Activated CD4-positive, alpha-beta T cell treated with anti-CD3 and anti-CD28 coated beads for 24 hours (primary cell): ENCODE measurements at regions not wholly inside any gene's neighbourhood (a gene's known extent, or its start where the extent isn't known, plus 50 kb on each side); places are given as distances from the start of the nearest gene placed in this dataset.
A peak's percentile ranks its signal among the peaks of the same experiment; 100 is the strongest.
"Not testable (repeated sequence)": the region's sequence is repeated elsewhere in the genome, so short reads cannot be mapped to it uniquely, and the experiment has no call there.

Experiments
- DNase-seq, 2 donors: peaks; one replicate each; pipeline ENCODE4 v3.0.0-alpha.2; 2020; ENCODE audit warnings: low read depth in 2 of 2

GRCh38 chr2:176922545-176922944, 290.0 kb upstream of the HNRNPA3 start:
- not testable (repeated sequence) for DNase-seq

GRCh38 chr2:176923205-176923604, 289.4 kb upstream of the HNRNPA3 start:
- DNase-seq = no peak

DNA sequence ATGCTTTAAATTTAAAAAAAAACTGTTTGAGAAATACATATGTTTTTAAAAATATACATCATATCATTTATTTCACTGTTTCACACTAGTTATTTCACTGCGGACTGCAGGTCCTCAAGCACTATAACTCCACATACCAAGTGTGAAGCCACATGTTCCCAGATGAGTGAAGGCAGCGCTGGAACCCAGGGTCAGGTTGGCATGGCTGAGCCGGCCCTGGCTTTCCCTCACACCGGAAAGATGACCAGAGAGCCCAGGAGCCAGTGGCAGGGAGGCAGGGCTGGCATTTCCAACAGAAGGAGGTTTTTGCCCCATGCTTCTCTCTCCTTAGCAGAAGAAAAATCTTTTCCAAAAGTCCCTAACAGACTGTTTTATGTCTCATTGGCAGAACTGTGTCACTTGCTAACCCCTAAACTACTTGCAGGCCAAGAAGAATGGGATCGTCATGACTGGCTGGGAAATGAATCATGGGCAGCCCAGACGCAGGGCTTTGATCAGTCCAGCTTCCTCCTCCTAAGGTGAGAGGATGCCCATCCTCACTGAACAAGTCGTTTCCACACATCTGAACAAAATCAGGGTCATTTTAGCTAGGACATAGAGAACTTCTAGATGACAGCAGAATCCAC, 287.6 kb upstream of the HNRNPA3 start:
- DNase-seq = no peak

DNA sequence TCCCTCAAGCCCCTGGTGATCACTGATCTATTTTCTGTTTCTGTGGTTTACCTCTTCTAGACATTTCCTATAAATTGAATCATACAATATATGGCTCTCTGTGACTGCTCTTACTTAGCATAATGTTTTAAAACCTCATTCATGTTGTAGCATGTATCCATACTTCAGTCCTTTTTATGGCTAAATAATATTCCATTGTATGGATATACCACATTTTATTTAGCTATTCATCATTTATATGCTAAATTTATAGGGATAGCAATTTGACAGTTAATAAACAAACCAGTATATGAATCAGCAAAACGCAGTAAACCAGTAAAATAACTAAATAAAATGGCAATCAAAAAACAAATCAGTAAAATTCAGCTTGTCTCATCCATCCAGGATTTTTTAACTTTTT, 286.1 kb upstream of the HNRNPA3 start:
- no peak for DNase-seq

- DNase-seq = not testable (repeated sequence)
Observed at GRCh38 chr2:176929387-176929786, 283.2 kb upstream of the HNRNPA3 start.

DNA sequence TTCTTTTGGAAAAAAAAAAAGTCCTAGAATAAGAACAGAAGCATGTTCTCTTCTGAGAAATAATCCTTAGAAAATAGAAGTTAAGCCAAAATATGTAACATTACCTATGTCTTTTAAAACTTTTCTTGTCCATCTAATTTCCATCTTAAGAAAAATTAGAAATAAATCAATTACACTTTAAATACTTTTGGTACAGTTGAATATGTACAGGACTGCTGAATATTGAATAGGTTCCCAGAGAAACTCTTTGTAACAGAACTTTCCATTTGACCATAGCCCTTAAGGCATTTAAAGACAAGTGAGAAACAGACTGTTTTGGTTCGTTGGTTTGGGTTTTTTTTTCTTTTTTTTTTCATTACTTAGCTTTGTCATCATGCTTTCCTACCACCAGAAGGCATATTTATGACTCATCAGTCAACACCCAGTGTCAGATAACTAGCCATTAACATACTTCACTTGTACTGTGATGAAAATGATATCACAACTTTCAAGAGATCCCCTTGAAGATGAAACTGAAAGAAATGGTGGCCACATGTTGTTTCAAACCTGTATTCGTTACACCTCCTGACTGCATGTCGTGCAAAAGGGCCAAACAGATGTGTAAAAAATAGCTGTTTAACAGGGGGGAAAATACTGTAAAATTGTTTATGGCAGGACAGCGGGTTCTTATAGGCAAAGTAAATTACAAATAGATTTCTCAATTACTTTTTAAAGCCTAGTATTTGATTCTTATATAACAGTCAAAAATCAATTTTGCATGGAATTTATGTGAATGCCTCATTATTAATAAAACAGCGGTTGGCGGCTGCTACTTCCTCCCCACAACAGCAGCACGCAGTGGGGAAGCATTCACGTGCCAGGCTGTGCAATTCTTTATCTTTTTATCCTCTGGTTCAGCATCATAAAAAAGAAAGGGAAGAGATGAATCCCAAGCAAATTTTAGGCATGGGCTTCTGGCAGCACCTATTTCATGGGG, 280.7 kb upstream of the HNRNPA3 start:
- peak in 1 of 2 donors; percentile 1 for DNase-seq

DNA sequence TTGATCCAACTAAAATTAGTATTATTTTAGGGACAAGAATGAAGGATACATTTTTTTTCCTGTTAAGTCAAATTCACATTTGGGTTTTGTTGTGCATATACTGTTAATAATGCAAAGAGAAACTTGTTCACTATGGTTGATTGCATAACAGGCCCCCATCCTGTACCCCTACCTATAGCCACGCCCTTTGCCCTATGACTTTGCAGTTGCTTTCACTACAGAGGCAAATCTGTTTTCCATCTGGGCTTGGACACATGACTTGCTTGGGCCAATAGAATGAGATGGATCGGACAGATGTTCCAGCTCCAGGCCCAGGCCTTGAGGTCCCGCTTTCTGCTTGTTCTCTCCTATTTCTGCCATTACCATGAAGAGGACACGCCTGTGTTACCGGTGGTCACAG, 278.5 kb upstream of the HNRNPA3 start:
- DNase-seq = no peak

DNA sequence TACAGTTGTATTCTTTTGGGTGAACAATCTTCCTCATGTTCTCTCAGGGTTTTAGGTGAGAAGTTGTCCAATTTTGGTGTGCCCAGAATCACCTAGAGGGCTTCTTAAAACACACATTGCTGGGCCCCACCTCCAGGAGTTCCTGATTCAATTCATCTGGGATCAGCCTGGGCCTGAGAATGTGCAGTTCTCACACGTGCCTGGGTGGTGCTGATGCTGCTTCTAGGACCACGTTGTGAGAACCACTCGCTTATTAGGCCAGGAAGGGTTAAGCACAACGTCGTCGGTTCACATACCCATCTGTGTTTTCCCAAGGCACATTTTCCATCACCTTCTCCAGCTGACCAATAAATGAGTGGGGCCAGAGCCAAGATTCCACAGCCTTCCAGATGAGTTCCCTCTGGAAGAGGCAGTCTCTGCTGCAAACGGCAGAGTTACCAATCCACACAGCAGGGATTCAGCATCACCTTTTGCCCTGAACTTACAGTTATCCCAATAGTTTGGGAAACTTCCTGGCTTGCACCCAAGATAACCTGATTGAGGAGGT, 277.7 kb upstream of the HNRNPA3 start:
- no peak for DNase-seq

GRCh38 chr2:176935543-176936102, 277.0 kb upstream of the HNRNPA3 start:
- no peak for DNase-seq

- no peak for DNase-seq
Observed at GRCh38 chr2:176936410-176936809, 276.2 kb upstream of the HNRNPA3 start.

DNA sequence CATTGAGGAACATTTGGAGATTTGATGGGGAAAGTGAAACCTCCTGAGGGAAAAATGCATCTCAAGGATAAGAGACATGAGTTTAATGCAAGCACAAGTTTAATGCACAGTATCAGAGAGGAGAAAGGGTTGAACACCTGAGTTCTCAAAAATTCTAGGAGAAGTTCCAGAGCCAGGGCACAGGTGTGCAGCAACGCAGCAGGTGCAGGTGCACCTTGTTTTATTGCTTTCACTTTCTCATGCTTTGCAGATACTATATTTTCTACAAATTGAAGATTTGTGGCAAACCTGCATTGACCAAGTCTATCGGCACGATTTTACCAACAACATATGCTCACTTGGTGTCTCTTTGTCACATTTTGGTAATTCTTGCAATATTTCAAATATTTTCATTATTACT, 267.6 kb upstream of the HNRNPA3 start:
- DNase-seq = no peak

GRCh38 chr2:176947754-176948153, 264.8 kb upstream of the HNRNPA3 start:
- DNase-seq = no peak

GRCh38 chr2:176951218-176951617, 261.4 kb upstream of the HNRNPA3 start:
- not testable (repeated sequence) for DNase-seq

GRCh38 chr2:176956791-176957190, 255.8 kb upstream of the HNRNPA3 start:
- DNase-seq = no peak

DNA sequence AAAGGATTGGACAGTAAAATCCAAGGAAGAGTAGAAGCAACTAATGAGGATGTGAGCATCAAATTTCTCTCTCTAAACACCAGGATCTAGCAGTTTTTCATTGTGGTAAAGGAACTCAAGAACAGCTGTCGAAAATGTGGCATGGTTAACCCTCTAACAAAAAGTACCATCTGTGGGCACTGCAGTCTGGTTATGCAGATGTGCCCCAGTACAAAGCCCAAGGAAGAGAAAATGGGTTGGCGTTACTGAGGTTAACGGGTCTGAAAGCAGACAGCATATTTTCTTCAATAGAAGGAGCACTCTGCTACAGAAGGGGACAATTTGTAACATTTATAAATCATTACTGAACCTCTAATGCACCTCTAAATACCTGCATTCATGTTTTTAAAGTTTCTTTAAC, 253.0 kb upstream of the HNRNPA3 start:
- DNase-seq = no peak

DNA sequence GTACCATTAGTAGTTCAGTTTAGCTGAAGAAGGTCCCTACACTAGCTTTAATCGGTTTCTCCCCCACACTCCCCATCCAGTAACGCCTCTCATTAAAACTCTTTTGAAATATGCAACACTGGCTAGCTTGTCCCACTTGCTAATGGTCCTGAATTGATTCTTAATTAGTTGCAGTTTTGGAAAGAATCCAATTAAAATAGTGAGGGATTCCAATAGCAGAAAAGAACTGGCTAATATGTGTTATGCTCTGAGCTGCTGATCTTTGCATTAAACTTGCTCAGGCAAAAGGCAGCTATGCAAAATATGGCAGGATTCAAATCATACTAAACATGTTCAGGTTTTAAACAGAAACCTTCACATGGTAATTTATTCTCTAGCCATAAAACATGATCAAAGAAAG, 252.5 kb upstream of the HNRNPA3 start:
- no peak for DNase-seq

DNA sequence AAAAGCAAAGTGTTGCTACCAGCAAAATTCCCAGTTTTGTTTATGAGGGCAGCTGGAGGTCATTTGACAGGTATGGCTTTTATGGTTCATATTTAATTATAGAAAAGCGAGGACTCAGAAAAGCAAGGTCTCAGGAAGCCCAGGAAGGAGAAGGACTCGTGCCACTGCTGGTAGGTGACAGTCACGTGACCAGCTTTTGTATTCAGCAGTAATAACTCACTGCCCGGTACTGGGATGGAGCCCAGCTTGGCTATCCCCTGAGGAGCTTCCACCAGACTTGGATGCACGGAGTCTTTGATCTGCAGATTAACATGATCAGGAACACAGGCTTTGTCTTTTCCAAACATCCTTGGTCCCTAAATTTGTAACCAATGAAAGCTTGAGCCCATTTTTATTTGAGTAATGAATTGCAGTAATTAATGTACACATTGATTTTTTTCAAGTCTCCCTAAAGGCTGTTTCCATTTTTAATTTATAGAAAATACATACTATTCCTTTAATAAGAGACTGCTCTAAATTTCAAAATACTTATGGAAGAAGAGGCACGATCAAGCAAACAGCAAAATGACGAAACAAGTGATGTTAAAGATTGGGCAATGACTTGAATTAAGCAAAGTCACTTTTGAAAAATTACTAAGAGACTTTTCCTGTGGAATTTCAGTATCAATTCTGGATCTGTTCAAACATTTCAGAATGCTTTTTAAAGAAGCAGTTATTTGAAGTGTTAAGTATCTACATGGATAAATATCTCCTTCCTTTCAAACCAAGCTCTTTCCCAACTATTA, 251.7 kb upstream of the HNRNPA3 start:
- DNase-seq = no peak

- no peak for DNase-seq
Observed at GRCh38 chr2:176961775-176962619, 250.6 kb upstream of the HNRNPA3 start.

- DNase-seq = no peak
Observed at GRCh38 chr2:176963568-176964287, 248.9 kb upstream of the HNRNPA3 start.

DNA sequence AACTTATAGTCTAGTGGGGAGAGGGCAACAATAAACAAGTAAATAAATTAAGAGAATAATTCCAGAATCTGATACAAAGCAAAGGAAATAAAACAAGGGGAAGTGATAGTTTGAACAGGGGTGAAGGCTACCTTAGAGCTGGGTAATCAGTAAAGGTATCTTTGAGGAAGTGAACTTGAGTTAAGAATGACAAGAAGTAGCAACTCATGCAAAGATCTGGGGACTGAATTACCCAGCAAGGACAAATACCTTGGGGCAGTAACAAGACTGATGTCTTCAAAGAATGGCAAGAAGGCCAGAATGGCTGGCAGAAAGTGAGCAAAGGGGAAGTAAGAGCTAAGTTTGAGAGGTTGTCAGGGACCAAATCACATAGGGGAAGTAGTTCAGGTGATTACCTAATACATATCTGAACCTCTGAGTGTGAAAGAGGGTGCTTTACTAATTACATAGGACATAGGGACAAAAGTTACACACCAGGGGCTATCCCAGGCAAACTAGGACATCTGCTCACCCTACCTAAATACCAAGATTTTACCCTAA, 244.6 kb upstream of the HNRNPA3 start:
- no peak for DNase-seq
